Panc1 (cell line): ENCODE measurements at regions not wholly inside any gene's neighbourhood (a gene's known extent, or its start where the extent isn't known, plus 50 kb on each side); places are given as distances from the start of the nearest gene placed in this dataset.
"Not testable (repeated sequence)": the region's sequence is repeated elsewhere in the genome, so short reads cannot be mapped to it uniquely, and the experiment has no call there.

Experiments used
- ATAC-seq: fragments of 200-7000 bp; cut with Tn5 transposase; 2 replicates; pipeline ENCODE4 v1.9.1; 2020; ENCODE audit warnings: mild to moderate bottlenecking, moderate library complexity
- BruUV-seq: library from RNA; stranded (reverse); fragments of 400-500 nt; replicated peaks from 2 replicates; lab custom pipeline; 2021; lab: Mats Ljungman, UMichigan
- CTCF ChIA-PET: fragments of 300-600 bp; sonication (Branson Sonifier 250); formaldehyde crosslinking; loops from one replicate; lab custom pipeline; 2022; ENCODE audit warnings: antibody characterized with exemption; lab: Charles Lee
- POLR2A ChIA-PET: fragments of 300-600 bp; sonication (Branson Sonifier 250); formaldehyde crosslinking; loops from one replicate; lab custom pipeline; 2022; ENCODE audit warnings: antibody characterized with exemption; lab: Charles Lee
- DNase-seq: peaks from one replicate; pipeline ENCODE4 v3.0.0-alpha.2; 2010; ENCODE audit warnings: low read depth, low spot score
- H3K27ac ChIP-seq: 2 replicates; pipeline ENCODE4 v1.5.1; 2011; ENCODE audit warnings: mild to moderate bottlenecking, low read length, inconsistent platforms
- H3K27me3 ChIP-seq: fragments of 200-500 bp; sonication (Bioruptor generic); 2 replicates; pipeline ENCODE4 v1.6.0; 2014; ENCODE audit warnings: low read length, inconsistent platforms; ENCODE audit not compliant: control insufficient read depth, insufficient read depth
- H3K36me3 ChIP-seq: fragments of 200-500 bp; sonication (Bioruptor generic); 2 replicates; pipeline ENCODE4 v1.5.1; 2014; ENCODE audit warnings: inconsistent platforms, mild to moderate bottlenecking, low read length, moderate library complexity; ENCODE audit not compliant: control insufficient read depth, insufficient read depth
- H3K4me1 ChIP-seq: 2 replicates; pipeline ENCODE4 v1.5.1; 2011; ENCODE audit warnings: inconsistent platforms, mild to moderate bottlenecking, low read length, moderate library complexity; ENCODE audit not compliant: control insufficient read depth, insufficient read depth
- H3K4me3 ChIP-seq, 2 experiments: 2 replicates each; pipeline ENCODE4 v1.5.1; 2011 to 2012; ENCODE audit warnings: low read depth in 2 of 2, low read length in 2 of 2, mild to moderate bottlenecking in 2 of 2, inconsistent platforms in 1 of 2, moderate library complexity in 1 of 2
- H3K9me3 ChIP-seq: fragments of 200-500 bp; sonication (Bioruptor generic); 2 replicates; pipeline ENCODE4 v1.5.1; 2014; ENCODE audit warnings: low read depth, mild to moderate bottlenecking, inconsistent platforms, low read length, moderate library complexity; ENCODE audit not compliant: control insufficient read depth, insufficient read depth
- CTCF ChIP-seq: fragments of 450-650 bp; IDR thresholded peaks from 2 replicates; pipeline ENCODE4 v1.5.1; 2017; ENCODE audit warnings: mild to moderate bottlenecking
- in situ Hi-C: cut with HindIII; loops from 2 replicates; pipeline ENCODE4 v1.10.0; 2016; ENCODE audit warnings: low sequenced_read_pairs, low pct_unique_long_range_greater_than_20kb
- intact Hi-C: fragments of 100-400 bp; cut with micrococcal nuclease; formaldehyde crosslinking; loops from one replicate; pipeline ENCODE4 v1.10.0; 2022; ENCODE audit not compliant: unreplicated experiment

GRCh38 chr9:42806674-42807073 is 623.2 kb downstream of the SPATA31A6 start:
- BruUV-seq, H3K4me1 ChIP-seq, in situ Hi-C loops, CTCF ChIA-PET, DNase-seq, H3K27ac ChIP-seq, H3K9me3 ChIP-seq, H3K27me3 ChIP-seq, H3K4me3 ChIP-seq, intact Hi-C loops, H3K36me3 ChIP-seq, POLR2A ChIA-PET: not testable (repeated sequence)
- TF ChIP-seq CTCF: peak; percentile 44
- peak; percentile 51; the same call in 1 of the 2 replicates for ATAC-seq

- BruUV-seq, CTCF ChIA-PET, H3K4me1 ChIP-seq, H3K36me3 ChIP-seq, intact Hi-C loops, H3K9me3 ChIP-seq, H3K27me3 ChIP-seq, POLR2A ChIA-PET, ATAC-seq, in situ Hi-C loops, DNase-seq, H3K4me3 ChIP-seq, H3K27ac ChIP-seq: not testable (repeated sequence)
Observed at GRCh38 chr9:42821468-42821867, 638.0 kb downstream of the SPATA31A6 start.

GRCh38 chr9:42848156-42848555 is 664.7 kb downstream of the SPATA31A6 start:
- CTCF ChIA-PET, H3K27ac ChIP-seq, intact Hi-C loops, H3K9me3 ChIP-seq, POLR2A ChIA-PET, H3K4me3 ChIP-seq, DNase-seq, H3K27me3 ChIP-seq, BruUV-seq, H3K36me3 ChIP-seq, in situ Hi-C loops, H3K4me1 ChIP-seq, ATAC-seq: not testable (repeated sequence)

- DNase-seq, H3K27ac ChIP-seq, CTCF ChIA-PET, BruUV-seq, H3K36me3 ChIP-seq, ATAC-seq, H3K27me3 ChIP-seq, POLR2A ChIA-PET, H3K4me3 ChIP-seq, in situ Hi-C loops, intact Hi-C loops, H3K9me3 ChIP-seq, H3K4me1 ChIP-seq: not testable (repeated sequence)
Observed at GRCh38 chr9:42850896-42851693, 667.6 kb downstream of the SPATA31A6 start.

GRCh38 chr9:42851701-42852100 is 668.2 kb downstream of the SPATA31A6 start:
- H3K27ac ChIP-seq, H3K4me1 ChIP-seq, DNase-seq, BruUV-seq, POLR2A ChIA-PET, intact Hi-C loops, H3K27me3 ChIP-seq, H3K36me3 ChIP-seq, in situ Hi-C loops, H3K9me3 ChIP-seq, H3K4me3 ChIP-seq, CTCF ChIA-PET, ATAC-seq: not testable (repeated sequence)
